HG03565 (cell line): ENCODE measurements at regions not wholly inside any gene's neighbourhood (a gene's known extent, or its start where the extent isn't known, plus 50 kb on each side); places are given as distances from the start of the nearest gene placed in this dataset.
A peak's percentile ranks its signal among the peaks of the same experiment; 100 is the strongest.

Source experiments
- ATAC-seq: cut with Tn5 transposase; IDR thresholded peaks from one replicate; pipeline ENCODE4 v1.9.1; 2021; ENCODE audit warnings: mild to moderate bottlenecking, moderate library complexity; ENCODE audit not compliant: unreplicated experiment

DNA sequence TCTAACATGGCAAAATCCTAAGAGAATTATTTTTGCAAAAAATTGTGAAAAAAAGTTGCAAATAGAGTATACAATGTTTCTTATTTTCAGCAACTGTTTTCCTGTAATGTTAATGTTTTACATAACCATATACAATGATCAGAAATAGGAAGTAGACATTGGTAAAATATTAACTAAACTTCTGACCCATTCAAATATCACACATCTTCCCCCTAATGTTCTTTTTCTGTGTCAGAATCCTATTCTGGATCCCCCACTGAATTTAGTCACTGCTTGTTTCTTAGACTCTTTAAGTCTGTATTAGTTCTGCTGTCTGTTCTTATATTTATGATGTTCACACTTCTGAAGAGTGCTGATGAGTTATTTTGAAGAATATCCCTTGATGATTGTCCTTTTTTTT, 62.0 kb downstream of the HFE start:
- no peak for ATAC-seq

GRCh38 chr6:26152226-26153101, 65.2 kb downstream of the HFE start:
- ATAC-seq: no peak

- ATAC-seq: no peak
Measured at GRCh38 chr6:26155061-26155930, 68.1 kb downstream of the HFE start.

- ATAC-seq: peak; percentile 33
Measured at GRCh38 chr6:26156105-26156849, 69.0 kb downstream of the HFE start.

DNA sequence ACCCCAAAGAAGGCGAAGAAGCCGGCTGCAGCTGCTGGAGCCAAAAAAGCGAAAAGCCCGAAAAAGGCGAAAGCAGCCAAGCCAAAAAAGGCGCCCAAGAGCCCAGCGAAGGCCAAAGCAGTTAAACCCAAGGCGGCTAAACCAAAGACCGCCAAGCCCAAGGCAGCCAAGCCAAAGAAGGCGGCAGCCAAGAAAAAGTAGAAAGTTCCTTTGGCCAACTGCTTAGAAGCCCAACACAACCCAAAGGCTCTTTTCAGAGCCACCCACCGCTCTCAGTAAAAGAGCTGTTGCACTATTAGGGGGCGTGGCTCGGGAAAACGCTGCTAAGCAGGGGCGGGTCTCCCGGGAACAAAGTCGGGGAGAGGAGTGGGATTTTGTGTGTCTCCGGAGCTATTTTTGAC, 69.6 kb downstream of the HFE start:
- peak; percentile 3 for ATAC-seq

DNA sequence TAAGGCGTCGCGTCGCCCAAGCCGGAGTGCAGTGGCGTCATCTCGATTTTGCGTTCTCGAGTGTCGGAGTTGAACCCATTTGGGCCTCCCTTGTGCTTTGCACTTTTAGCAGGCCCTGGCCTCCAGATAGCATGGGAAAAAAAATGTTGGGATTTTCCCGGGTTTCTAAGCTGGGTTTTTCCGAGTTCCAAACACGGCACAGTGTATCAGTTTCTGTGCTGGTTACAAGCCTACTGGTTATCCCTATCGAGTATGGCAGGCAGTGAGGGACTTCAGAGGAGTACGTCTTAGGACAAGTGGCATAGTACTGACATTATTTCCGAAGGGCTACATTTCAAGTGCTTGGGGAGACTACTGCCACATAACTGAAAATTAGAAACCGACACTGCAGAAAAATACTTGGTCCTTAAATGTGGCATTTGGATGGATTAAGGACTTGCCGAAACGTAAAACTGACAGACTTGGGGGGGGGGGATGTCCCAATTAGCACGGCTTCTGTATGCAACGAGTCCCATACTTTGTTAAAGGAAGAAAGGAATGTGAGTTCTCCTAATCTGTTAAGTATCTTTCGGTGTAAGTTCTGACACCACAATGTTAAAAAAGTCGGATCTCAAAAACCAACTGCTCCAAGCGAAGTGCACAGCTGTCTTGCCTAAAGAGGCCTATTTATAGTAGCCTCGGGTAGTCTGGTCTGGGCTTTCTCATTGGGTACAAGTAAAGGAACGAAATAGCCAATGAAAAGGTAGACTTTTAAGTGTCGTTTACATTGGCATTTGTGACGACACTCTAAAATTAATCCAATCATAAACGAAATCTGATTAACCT, 70.2 kb downstream of the HFE start:
- ATAC-seq: peak; percentile 60

- no peak for ATAC-seq
Measured at GRCh38 chr6:26158076-26158580, 70.9 kb downstream of the HFE start.

DNA sequence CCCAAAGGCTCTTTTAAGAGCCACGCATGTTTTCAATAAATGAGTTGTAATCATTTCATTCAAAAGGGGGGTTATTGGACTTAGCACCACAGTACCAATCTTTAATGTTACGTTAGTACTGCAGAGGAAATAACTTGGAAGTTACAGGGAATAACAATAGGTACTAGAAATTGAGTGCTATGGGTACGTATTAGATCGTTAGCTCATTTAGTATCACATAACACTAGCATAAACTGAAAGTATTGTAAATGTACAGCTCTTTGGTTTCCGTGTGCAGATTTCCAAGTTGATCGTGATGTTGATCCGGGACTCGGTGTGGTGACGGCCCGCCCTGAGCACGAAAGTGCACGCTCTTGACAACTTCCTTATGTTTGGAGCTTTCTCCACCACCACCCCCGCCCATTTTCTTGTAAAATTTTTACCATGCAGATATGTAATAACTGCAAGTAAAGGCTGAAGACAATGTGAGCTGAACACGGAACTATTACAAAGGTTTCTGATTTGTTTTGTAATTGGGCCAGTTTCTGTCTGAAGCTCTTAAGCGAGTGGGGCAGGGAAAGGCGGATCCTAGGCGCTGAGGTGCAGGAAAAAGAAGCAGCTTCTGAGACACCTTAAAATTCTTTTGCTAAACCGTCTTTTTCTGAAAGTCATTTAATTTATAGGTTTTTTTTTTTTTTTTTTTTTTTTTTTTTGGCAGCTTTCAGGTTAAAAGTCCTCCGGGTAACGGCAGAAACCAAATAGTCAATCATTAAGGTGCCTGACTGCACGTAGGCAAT, 71.5 kb downstream of the HFE start:
- ATAC-seq: no peak

DNA sequence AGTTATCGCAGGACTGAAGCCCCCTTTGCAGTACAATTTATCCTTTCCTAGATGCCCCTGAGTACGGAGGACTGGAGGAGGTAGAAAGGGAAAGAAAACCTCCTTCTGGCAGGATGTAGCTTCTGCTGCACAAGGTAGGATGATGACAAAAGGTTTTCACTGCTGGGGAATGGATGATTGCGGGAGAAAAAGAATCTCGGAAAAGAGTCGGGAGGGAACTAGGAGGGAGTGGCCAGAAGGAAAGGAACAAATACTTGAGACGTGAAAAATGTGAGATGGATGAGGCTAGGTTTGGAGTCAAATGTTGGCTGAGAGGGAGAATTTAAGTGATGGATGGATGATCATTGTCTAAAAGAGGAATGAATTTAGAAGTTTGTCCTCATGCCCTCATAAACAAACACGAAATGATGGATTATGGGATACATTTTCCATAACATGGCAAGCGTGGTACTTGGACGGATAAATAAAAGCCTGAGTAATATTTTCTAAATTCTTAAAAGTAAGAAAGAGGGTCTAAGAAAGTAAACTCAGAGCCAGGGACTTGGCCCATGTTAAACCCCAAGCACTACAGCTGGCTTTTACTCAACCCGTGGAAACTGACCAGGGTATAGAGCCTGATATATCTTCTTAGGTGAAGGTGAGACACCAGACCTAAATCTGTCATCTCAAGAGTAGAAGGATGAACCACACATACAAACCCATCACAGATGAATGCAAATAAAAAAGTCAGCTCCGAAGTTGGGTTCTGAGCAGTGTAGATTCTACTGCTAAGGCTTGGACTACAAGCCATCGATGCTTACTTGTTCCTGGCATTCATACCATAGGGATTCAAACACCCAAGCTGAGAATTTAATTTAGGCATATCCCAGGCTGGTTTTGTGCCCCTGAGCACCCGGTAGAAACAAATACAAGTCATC, 72.4 kb downstream of the HFE start:
- ATAC-seq: no peak

DNA sequence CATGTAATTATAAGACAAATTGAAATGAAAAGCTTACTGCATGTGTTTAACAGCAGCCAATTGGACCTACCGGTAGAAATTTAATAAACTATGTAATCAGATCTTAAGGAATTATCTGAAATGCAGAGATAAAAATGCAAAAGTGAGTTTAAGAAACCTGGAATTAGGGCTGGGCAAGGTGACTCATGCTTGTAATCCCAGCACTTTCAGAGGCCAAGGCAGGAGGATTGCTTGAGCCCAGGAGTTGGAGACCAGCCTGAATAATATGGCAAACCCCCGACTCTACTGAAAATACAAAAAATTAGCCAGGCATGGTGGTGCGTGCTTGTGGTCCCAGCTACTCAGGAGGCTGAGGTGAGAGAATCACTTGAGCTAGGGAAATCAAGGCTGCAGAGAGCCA, 74.1 kb downstream of the HFE start:
- no peak for ATAC-seq

DNA sequence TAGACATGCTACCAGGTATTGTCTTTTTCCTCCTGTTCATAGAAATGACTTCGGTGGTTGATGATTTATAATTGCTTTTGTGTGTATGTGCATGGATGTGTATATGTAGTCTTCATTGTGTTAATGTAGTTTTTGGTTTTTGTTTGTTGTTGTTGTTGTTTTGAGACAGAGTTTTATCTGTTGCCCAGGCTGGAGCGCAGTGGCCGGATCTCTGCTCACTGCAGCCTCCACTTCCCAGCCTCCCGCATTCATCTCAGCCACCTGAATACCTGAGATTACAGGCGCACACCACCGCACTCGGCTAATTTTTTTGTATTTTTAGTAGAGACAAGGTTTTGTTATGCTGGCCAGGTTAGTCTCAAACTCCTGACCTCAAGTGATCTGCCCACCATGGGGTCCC, 75.2 kb downstream of the HFE start:
- ATAC-seq: no peak

GRCh38 chr6:26163427-26164119, 76.3 kb downstream of the HFE start:
- no peak for ATAC-seq

DNA sequence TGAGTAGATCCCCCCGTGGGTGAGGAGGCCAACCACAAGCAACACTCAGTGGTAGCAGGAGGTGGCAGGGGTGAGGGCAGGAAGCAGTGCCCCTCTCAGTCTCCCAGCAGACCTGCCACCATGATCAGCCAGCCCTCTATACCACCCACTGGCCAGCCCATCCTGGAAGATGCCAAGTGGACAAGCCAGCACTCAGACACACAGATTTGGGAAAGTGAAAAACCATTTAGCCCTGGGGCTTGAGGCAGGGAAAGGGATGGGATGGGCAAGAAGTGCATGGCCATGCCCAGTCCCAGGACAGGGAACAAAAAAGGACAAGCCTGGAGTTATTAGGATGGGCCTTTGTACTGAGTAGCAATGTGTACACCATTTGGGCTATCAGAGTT, 76.9 kb downstream of the HFE start:
- no peak for ATAC-seq

DNA sequence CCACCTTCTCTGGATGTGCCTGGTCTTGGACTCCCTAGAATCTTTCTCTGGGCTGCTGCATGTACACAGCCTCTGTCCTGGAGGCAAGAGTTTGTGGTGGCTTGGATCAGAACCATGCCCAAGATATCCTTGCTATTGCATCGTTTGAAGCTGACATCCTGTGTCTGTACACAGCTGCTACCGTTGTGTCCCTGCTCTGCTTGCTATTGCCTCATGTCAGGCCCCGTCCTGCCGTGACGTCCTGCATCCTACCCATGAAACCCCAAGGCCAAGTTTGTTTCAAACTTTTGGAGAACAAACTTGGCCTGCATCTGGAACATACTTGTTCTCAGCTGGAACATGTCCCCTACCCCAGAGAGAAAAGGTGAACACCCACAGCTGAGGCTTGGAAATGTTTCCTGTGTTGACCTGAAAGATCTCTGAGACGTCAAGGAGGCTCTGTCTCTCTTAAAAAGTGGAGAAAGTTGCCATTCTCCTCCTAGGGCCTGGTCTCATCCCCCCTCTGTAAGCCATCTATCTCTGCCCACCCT, 78.1 kb downstream of the HFE start:
- no peak for ATAC-seq

DNA sequence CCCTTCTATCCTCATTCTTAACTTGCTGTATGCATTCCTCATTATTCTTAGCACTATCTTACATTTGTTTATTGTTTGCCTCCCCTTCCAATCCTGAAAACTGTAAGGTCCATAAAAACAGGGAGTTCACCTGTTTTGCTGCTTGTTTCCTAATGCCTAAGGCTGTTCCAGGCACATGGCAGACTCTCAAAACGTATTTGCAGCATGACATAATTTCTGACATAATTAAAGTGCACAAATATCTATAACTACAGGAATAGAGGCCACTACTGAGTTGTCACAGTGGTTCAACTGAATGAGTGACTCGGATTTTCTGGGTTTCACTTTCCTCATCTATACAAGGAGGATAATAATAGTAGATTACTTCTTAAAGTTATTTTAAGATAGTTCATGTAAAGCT, 83.0 kb downstream of the HFE start:
- no peak for ATAC-seq

DNA sequence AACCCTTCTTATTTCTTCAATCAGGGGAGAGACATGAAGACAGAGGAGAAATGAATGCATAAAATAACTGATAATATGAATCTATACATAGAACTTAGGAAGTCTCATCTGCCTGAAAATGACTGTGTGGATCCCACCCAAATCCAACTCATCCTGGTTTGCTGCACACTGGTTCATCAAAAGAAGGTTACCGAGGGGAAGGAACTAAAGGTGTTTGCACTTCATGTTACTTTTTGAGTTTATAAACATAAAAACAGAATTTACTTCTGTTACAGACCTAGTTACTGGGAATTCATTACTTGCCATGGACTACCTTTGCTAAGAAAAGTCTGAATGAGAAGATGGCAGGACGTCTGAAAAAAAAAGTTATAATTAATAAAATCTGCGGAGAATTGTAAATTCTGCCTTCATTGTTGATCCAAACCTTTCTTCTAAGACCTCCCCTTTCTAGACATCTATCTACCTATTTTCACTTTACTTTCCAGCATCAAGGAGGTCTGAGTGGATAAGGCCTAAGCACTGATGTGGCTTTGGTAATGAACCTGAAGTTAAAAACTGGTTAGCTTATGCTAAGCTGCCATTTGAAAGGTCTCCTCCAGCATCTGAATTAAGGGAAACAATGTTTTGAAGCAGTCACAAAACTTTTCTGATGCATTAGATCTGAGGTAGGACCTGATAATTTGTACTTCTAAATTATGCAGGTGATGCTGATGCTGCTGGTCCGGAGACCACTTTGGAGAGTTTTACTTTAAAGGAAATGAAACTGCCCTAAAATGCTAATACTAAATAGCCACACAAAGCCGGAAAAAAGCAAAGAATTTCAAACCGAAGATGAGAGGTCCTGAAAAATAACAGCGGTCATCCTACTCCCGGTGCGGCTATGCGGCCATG, 84.0 kb downstream of the HFE start:
- ATAC-seq: no peak

GRCh38 chr6:26172608-26172968, 85.4 kb downstream of the HFE start:
- ATAC-seq: no peak
